Activated CD4-positive, alpha-beta memory T cell treated with anti-CD3 and anti-CD28 coated beads, Interleukin-2, amount 10 ng/mL, durations not matched to agents 7 days and 5 days (primary cell): ENCODE measurements at regions not wholly inside any gene's neighbourhood (a gene's known extent, or its start where the extent isn't known, plus 50 kb on each side); places are given as distances from the start of the nearest gene placed in this dataset.

Experiments
- CTCF ChIA-PET: fragments of 350-600 bp; sonication (Branson Sonifier 250); formaldehyde crosslinking; loops from one replicate; lab custom pipeline; 2021; ENCODE audit warnings: antibody characterized with exemption, inconsistent platforms; lab: Charles Lee
- POLR2A ChIA-PET: fragments of 350-600 bp; sonication (Branson Sonifier 250); formaldehyde crosslinking; loops from one replicate; lab custom pipeline; 2021; ENCODE audit warnings: antibody characterized with exemption; lab: Charles Lee
- DNase-seq: peaks from one replicate; pipeline ENCODE4 v3.0.0-alpha.2; 2020
- H3K27ac Mint-ChIP-seq: one replicate; pipeline ENCODE4 v1.8.0; 2021; ENCODE audit warnings: mild to moderate bottlenecking, mixed read lengths
- H3K27me3 Mint-ChIP-seq: one replicate; pipeline ENCODE4 v1.8.0; 2021; ENCODE audit warnings: mixed read lengths
- H3K36me3 Mint-ChIP-seq: one replicate; pipeline ENCODE4 v1.8.0; 2021; ENCODE audit warnings: low read depth, mixed read lengths
- H3K4me1 Mint-ChIP-seq: one replicate; pipeline ENCODE4 v1.8.0; 2021; ENCODE audit warnings: mixed read lengths
- H3K4me3 Mint-ChIP-seq: one replicate; pipeline ENCODE4 v1.8.0; 2021; ENCODE audit warnings: mild to moderate bottlenecking, mixed read lengths
- H3K9me3 Mint-ChIP-seq: one replicate; pipeline ENCODE4 v1.8.0; 2021; ENCODE audit warnings: mixed read lengths

DNA sequence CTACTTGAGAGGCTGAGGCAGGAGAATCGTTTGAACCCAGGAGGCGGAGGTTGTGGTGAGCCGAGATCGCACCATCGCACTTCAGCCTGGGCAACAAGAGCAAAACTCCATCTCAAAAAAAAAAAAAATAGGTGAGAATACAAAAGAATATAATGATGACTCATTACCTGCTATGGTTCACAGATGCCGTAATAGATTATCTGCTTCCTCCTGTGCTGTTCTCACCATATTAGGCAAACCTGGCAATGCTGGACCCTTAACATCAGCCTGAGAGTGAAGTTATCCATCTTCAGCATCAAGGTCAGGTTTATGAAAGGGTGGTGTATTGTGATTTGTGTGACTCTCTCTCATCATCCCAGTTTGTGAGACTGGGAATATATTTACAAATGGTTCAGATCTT lies 271.3 kb upstream of the CPHXL start:
- CTCF ChIA-PET: no interaction called here
- POLR2A ChIA-PET: no interaction called here
- no peaks in the 10 kb centered on the region for H3K36me3 Mint-ChIP-seq
- no peak overlapping the region for H3K27ac Mint-ChIP-seq
- no peak for DNase-seq
- no peaks in the 10 kb centered on the region for H3K4me1 Mint-ChIP-seq
- no peak overlapping the region for H3K4me3 Mint-ChIP-seq
- H3K27me3 Mint-ChIP-seq: no peaks in the 10 kb centered on the region
- peaks cover 7% of the 10 kb centered on the region for H3K9me3 Mint-ChIP-seq

DNA sequence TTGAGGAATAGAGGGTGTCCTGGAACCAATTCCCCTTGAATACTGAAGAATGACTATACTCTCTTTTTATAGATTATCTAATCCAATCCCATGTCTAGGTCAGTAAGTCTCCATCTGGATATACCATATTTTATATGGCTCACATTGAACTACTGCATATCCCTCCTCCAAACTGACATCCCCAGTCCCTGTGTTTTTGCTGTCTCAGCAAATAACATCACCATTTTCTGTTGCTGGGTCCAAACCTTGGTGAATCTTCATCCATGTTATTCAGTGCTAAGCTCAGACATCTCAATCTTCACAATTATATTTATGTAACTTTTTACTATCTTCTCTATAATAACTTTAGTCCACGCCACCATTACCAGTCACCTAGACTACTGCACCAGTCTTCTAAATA lies 269.6 kb upstream of the CNTNAP4 start:
- DNase-seq: no peak
- ChIA-PET POLR2A (no interaction called here), CTCF (no interaction called here)
- Mint-ChIP-seq H3K27me3 (no peaks in the 10 kb centered on the region), H3K36me3 (no peaks in the 10 kb centered on the region), H3K27ac (no peak overlapping the region), H3K9me3 (peaks cover 2% of the 10 kb centered on the region), H3K4me3 (no peak overlapping the region), H3K4me1 (no peaks in the 10 kb centered on the region)

DNA sequence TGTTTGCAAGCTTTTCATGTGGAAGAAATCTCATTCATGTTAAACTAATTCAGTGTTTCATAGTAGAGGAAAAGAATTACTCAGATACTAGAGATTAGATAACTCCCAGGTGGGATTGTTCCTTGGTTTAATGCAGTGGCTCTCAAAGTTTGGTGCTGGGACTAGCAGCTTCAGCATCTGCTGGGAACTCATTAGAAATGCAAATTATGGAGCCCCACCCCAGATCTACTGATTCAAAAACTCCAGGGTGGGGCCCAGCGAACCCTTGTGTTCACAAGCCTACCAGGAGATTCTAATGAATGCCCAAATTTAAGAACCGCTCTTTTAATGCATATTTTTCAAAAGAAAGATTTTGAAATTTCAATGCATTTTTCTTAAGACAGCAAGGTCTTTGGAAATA lies 253.4 kb upstream of the CNTNAP4 start:
- no peak for DNase-seq
- no peaks in the 10 kb centered on the region for H3K4me1 Mint-ChIP-seq
- H3K27me3 Mint-ChIP-seq: no peaks in the 10 kb centered on the region
- H3K27ac Mint-ChIP-seq: no peak overlapping the region
- no peaks in the 10 kb centered on the region for H3K36me3 Mint-ChIP-seq
- CTCF ChIA-PET: no interaction called here
- POLR2A ChIA-PET: no interaction called here
- H3K4me3 Mint-ChIP-seq: no peak overlapping the region
- peaks cover 2% of the 10 kb centered on the region for H3K9me3 Mint-ChIP-seq

DNA sequence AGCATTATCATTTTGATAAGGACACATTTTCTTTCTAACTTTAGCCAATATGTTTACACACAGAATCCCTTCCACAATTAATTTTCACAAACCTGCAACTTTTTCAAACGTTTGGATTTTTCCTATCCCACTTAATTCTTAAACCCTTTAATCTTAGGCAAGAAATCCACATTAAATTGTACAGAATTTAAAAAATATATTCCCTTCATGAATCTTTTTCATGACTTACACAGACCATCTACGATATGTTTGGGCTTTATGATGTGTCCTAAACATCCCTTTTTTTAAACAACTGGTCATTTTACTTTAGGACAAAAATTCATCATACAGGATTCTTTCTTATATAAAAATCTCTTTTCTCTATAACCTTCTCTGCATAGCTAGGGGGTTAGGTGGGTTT lies 241.5 kb upstream of the CNTNAP4 start:
- H3K36me3 Mint-ChIP-seq: no peaks in the 10 kb centered on the region
- POLR2A ChIA-PET: no interaction called here
- DNase-seq: no peak
- H3K4me3 Mint-ChIP-seq: no peak overlapping the region
- no peaks in the 10 kb centered on the region for H3K4me1 Mint-ChIP-seq
- H3K9me3 Mint-ChIP-seq: peaks cover 5% of the 10 kb centered on the region
- no peaks in the 10 kb centered on the region for H3K27me3 Mint-ChIP-seq
- H3K27ac Mint-ChIP-seq: no peak overlapping the region
- CTCF ChIA-PET: no interaction called here

DNA sequence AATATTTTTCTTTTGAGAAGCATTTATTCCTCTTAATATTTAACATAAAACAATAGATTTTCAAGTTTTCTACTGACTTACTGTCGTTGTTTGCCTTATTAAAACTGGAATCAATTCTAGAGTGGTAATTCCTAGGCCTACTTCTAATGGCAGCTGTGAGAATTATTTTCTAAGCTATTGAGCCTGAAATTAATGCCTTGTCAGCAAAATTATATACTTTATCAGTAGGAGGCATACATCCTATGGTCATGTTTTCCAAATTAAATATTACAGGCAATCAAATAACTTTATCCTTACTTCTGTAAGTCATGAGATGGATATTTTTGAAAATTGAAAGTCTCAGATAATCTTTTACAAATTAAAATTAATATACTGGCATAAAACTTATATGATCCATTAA lies 239.1 kb upstream of the CNTNAP4 start:
- no peak overlapping the region for H3K27ac Mint-ChIP-seq
- DNase-seq: no peak
- H3K27me3 Mint-ChIP-seq: no peaks in the 10 kb centered on the region
- peaks cover 7% of the 10 kb centered on the region for H3K9me3 Mint-ChIP-seq
- H3K4me1 Mint-ChIP-seq: no peaks in the 10 kb centered on the region
- CTCF ChIA-PET: no interaction called here
- H3K4me3 Mint-ChIP-seq: no peak overlapping the region
- no peaks in the 10 kb centered on the region for H3K36me3 Mint-ChIP-seq
- POLR2A ChIA-PET: no interaction called here

DNA sequence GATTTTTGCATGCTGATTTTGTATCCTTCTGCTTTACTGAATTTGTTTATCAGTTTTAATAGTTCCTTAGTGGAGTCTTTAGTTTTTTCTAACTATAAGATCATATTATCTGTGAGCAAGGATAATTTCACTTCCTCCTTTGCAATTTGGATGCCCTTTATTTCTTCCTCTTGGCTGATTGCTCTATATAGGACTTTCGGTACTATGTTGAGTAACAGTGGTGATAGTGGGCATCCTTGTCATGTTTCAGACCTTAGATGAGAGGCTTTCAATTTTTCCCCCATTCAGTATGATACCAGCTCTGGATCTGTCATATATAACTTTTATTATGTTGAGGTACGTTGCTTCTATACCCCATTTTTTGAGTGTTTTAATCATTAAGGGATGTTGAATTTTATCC lies 224.5 kb upstream of the CNTNAP4 start:
- Mint-ChIP-seq H3K27me3 (no peaks in the 10 kb centered on the region), H3K9me3 (no peaks in the 10 kb centered on the region), H3K4me1 (no peaks in the 10 kb centered on the region), H3K27ac (no peak overlapping the region), H3K4me3 (no peak overlapping the region), H3K36me3 (no peaks in the 10 kb centered on the region)
- no peak for DNase-seq
- POLR2A ChIA-PET: no interaction called here
- CTCF ChIA-PET: no interaction called here

DNA sequence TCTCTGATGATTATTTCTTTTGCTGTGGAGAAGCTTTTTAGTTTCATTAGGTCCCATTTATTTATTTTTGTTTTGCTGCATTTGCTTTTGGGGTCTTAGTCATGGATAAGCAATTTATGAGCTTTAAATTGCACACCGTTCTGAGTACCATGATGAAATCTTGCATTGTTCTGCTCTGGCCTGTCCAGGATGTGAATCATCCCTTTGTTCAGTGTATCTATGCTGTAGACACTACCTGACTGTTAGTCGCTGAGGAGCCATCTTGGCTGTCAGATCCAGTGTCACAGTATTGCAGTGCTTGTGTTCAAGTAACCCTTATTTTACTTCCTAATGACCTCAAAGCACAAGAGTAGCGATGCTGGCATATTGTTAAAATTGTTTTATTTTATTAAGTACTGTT lies 218.0 kb upstream of the CNTNAP4 start:
- no peaks in the 10 kb centered on the region for H3K27me3 Mint-ChIP-seq
- peaks cover 2% of the 10 kb centered on the region for H3K9me3 Mint-ChIP-seq
- no peaks in the 10 kb centered on the region for H3K36me3 Mint-ChIP-seq
- H3K4me1 Mint-ChIP-seq: no peaks in the 10 kb centered on the region
- H3K4me3 Mint-ChIP-seq: no peak overlapping the region
- ChIA-PET CTCF (no interaction called here), POLR2A (no interaction called here)
- H3K27ac Mint-ChIP-seq: no peak overlapping the region
- DNase-seq: no peak

DNA sequence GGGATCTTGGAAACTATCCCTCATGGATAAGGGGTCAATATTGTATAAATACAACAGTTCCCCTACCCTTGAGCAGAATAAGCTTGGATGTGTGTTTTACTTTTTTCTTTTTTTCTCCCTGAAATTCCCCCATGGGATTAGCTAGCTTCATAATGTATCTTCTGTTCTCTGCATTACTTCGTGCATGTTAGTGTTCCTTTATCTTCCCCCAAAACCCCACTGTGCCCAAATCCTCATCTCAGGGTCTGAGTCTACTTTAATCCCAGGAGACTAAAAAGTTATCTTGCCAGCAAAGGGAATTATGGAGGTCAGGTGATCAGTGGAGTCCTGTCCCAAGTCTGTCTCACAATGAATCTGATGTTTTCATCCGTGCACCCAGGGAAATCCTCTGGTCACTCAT lies 217.5 kb upstream of the CNTNAP4 start:
- no peak overlapping the region for H3K27ac Mint-ChIP-seq
- DNase-seq: no peak
- ChIA-PET POLR2A (no interaction called here), CTCF (no interaction called here)
- H3K27me3 Mint-ChIP-seq: no peaks in the 10 kb centered on the region
- peaks cover 3% of the 10 kb centered on the region for H3K9me3 Mint-ChIP-seq
- no peaks in the 10 kb centered on the region for H3K36me3 Mint-ChIP-seq
- H3K4me1 Mint-ChIP-seq: no peaks in the 10 kb centered on the region
- H3K4me3 Mint-ChIP-seq: no peak overlapping the region

DNA sequence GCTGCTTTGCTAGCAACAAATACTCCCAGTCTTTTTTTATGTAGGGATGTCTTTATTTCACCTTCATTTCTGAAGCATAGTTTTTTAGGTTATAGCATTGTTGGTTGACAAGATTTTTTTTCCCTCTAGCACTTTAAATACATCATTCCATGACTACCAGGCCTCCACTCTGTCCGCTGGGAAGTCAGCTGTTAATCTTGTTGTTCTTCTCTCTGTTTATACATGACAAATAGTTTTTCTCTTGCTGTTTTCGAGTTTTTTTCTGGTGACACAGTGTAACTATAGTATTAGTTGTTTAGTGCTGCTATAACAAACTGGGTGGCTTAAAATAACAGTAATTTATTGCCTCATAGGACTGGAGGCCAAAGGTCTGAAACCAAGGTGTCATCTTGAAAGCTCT lies 205.5 kb upstream of the CNTNAP4 start:
- Mint-ChIP-seq H3K27ac (no peak overlapping the region), H3K9me3 (peaks cover 4% of the 10 kb centered on the region), H3K4me1 (no peaks in the 10 kb centered on the region), H3K27me3 (no peaks in the 10 kb centered on the region), H3K4me3 (no peak overlapping the region), H3K36me3 (no peaks in the 10 kb centered on the region)
- ChIA-PET POLR2A (no interaction called here), CTCF (no interaction called here)
- DNase-seq: no peak

DNA sequence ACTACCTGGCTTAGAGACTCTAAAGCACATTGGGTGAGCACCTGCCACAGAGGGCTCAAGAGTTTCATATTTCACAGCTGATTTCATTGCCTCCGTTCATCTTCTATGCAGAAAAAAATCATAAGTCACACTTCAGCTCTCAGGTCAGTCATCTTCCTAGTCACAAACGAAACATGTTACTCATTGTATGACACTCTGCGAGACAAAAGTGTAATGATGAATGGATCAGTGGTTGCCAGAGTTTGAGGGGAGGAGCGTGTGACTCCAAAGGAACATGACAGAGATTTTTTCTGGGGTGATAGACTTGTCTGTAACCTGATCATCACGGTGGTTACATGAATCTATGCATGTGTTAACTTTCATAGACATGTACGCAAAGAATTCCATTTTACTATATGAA lies 195.2 kb upstream of the CNTNAP4 start:
- CTCF ChIA-PET: no interaction called here

DNA sequence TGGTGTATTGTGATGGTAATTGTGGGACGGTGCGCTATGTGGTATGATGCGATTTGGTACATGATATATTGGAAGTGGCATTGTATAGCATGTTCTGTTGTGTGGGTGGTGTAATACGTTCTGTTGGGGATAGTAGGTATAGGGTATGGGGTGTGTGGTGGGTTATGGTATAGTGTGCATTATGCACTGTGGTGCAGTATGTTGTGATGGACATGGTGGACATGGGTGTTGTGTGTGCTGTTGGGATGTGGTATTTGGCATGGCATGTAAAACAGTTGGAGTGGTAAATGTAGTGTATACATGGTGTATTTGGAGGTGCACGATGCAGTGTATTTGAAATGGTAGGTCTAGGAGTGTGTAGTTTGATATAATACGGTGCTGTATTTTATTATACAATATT lies 170.6 kb upstream of the CNTNAP4 start:
- POLR2A ChIA-PET: no interaction called here
- H3K4me1 Mint-ChIP-seq: no peaks in the 10 kb centered on the region
- no peak overlapping the region for H3K27ac Mint-ChIP-seq

More for the DNA sequence above, 195.2 kb upstream of the CNTNAP4 start:
- Mint-ChIP-seq H3K4me1 (no peaks in the 10 kb centered on the region), H3K9me3 (peaks cover 3% of the 10 kb centered on the region), H3K27ac (no peak overlapping the region), H3K4me3 (no peak overlapping the region), H3K36me3 (no peaks in the 10 kb centered on the region), H3K27me3 (no peaks in the 10 kb centered on the region)
- DNase-seq: no peak
- POLR2A ChIA-PET: no interaction called here

DNA sequence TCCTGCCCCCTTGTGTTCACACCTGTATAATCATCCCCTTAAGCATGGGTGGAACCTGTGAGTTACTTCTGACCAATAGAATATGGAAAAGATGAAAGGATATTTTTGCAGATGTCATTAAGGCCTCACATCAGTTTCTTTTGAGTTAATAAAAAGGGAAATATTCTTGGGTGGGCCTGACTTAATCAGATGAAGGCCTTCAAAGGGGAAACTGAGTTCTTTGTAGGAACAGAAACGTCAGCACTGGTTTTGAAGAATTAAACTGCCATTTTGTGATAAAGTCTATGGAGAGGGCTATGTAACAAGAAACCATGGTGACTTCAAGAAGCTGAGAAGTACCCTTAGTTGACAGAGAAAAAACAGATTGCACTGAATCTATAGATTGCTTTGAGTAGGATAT lies 168.7 kb upstream of the CNTNAP4 start:
- no peak overlapping the region for H3K27ac Mint-ChIP-seq
- no peak for DNase-seq
- ChIA-PET CTCF (no interaction called here), POLR2A (no interaction called here)
- H3K4me3 Mint-ChIP-seq: no peak overlapping the region
- H3K36me3 Mint-ChIP-seq: no peaks in the 10 kb centered on the region
- no peaks in the 10 kb centered on the region for H3K27me3 Mint-ChIP-seq
- no peaks in the 10 kb centered on the region for H3K4me1 Mint-ChIP-seq
- H3K9me3 Mint-ChIP-seq: peaks cover 16% of the 10 kb centered on the region

More for the DNA sequence above, 170.6 kb upstream of the CNTNAP4 start:
- Mint-ChIP-seq H3K27me3 (no peaks in the 10 kb centered on the region), H3K9me3 (peaks cover 26% of the 10 kb centered on the region), H3K4me3 (no peak overlapping the region), H3K36me3 (no peaks in the 10 kb centered on the region)
- CTCF ChIA-PET: no interaction called here
- DNase-seq: no peak

DNA sequence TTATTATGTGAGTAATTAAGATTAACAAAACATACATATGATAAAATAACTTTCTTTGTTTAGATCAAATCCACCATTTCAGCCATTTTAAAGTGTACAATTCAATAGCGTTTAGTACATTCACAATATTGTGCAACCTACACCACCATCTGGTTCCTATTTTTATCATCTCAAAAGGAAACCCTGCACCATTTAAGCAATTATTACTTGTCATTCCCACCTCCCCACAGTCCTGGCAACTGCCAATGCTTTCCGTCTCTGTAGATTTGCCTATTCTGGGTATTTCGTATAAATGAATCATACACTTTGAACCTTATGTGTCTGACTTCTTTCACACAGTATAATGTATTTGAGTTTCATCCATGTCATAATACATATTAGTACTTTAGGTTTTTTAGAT lies 162.5 kb upstream of the CNTNAP4 start:
- Mint-ChIP-seq H3K4me1 (no peaks in the 10 kb centered on the region), H3K27ac (no peak overlapping the region), H3K36me3 (no peaks in the 10 kb centered on the region), H3K4me3 (no peak overlapping the region), H3K27me3 (no peaks in the 10 kb centered on the region), H3K9me3 (peaks cover 13% of the 10 kb centered on the region)
- POLR2A ChIA-PET: no interaction called here
- no peak for DNase-seq
- CTCF ChIA-PET: no interaction called here

DNA sequence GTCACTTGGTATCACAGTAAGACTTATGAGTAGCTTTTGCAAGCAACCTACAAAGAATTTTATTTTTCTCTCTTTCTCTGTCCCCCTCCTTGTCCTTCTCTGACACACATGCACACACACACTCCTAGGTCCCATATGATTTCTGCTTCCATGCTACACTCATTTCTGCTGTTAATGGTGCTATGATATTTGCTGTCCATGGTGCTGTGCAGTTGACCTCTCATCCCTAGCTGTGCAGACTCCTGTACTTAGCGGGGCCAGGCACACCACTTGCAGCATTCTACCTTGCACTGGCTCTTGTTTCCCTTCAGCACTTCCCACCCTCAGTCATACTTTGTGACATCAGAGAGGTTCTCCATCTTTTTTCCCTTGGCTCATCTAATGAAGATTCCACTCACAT lies 158.9 kb upstream of the CNTNAP4 start:
- Mint-ChIP-seq H3K27me3 (no peaks in the 10 kb centered on the region), H3K9me3 (peaks cover 10% of the 10 kb centered on the region), H3K27ac (no peak overlapping the region), H3K4me3 (no peak overlapping the region), H3K4me1 (no peaks in the 10 kb centered on the region), H3K36me3 (no peaks in the 10 kb centered on the region)
- no peak for DNase-seq
- POLR2A ChIA-PET: no interaction called here
- CTCF ChIA-PET: no interaction called here

DNA sequence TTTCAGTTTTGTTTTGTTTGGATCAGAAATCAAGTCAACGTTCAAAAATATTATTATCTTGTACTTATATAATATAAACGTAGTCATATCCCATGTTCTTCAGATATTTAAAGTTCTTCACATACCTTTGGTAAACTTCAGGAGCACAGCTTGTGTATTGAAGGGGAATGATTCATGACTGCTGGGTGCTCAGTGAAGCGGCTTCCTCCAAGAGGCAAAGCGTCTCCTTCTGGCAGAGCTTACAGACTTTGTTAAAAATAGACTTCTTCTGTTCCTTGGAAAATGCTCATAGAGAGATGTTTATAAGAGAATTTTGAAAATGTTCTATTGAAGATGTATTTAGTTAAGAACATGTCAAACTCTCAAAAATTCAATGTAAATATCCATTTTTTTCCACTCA lies 155.6 kb upstream of the CNTNAP4 start:
- Mint-ChIP-seq H3K9me3 (peaks cover 15% of the 10 kb centered on the region), H3K27ac (no peak overlapping the region), H3K36me3 (no peaks in the 10 kb centered on the region), H3K4me3 (no peak overlapping the region), H3K4me1 (no peaks in the 10 kb centered on the region), H3K27me3 (no peaks in the 10 kb centered on the region)
- POLR2A ChIA-PET: no interaction called here
- DNase-seq: no peak
- CTCF ChIA-PET: no interaction called here
